Osteoblast (primary cell): ENCODE measurements at regions not wholly inside any gene's neighbourhood (a gene's known extent, or its start where the extent isn't known, plus 50 kb on each side); places are given as distances from the start of the nearest gene placed in this dataset.
"Not testable (repeated sequence)": the region's sequence is repeated elsewhere in the genome, so short reads cannot be mapped to it uniquely, and the experiment has no call there.

Experiments used
- DNase-seq: peaks from one replicate; pipeline ENCODE4 v3.0.0; 2011; ENCODE audit warnings: low spot score, mixed read lengths; ENCODE audit not compliant: insufficient read length; ENCODE audit errors: missing footprints
- H2AFZ ChIP-seq: 2 replicates; pipeline ENCODE4 v1.6.0; 2011; ENCODE audit warnings: mild to moderate bottlenecking, low read length
- H3K27ac ChIP-seq: 2 replicates; pipeline ENCODE4 v1.5.1; 2011; ENCODE audit warnings: mild to moderate bottlenecking, low read depth, low read length, moderate library complexity
- H3K27me3 ChIP-seq: 2 replicates; pipeline ENCODE4 v1.6.0; 2012; ENCODE audit warnings: mild to moderate bottlenecking, control low read depth, inconsistent platforms, low read length, moderate library complexity; ENCODE audit not compliant: insufficient read depth
- H3K36me3 ChIP-seq: 2 replicates; pipeline ENCODE4 v1.5.1; 2011; ENCODE audit warnings: mild to moderate bottlenecking, low read length, control low read depth, moderate library complexity; ENCODE audit not compliant: insufficient read depth
- H3K4me1 ChIP-seq: 2 replicates; pipeline ENCODE4 v1.5.1; 2011; ENCODE audit warnings: mild to moderate bottlenecking, low read length, control low read depth, moderate library complexity; ENCODE audit not compliant: insufficient read depth
- H3K4me2 ChIP-seq: 2 replicates; pipeline ENCODE4 v1.6.0; 2011; ENCODE audit warnings: mild to moderate bottlenecking, low read length; ENCODE audit not compliant: insufficient read depth
- H3K4me3 ChIP-seq: fragments of 200-600 bp; sonication (generic); 3 replicates; pipeline ENCODE4 v1.5.1; 2012; ENCODE audit warnings: mild to moderate bottlenecking, low read length, inconsistent platforms; ENCODE audit not compliant: insufficient read depth
- H3K79me2 ChIP-seq: 2 replicates; pipeline ENCODE4 v1.6.0; 2012; ENCODE audit warnings: mild to moderate bottlenecking, low read length, control low read depth, inconsistent platforms; ENCODE audit not compliant: insufficient read depth
- H3K9me3 ChIP-seq: 2 replicates; pipeline ENCODE4 v1.5.1; 2011; ENCODE audit warnings: low read depth, low read length, control low read depth
- H4K20me1 ChIP-seq: 2 replicates; pipeline ENCODE4 v1.6.0; 2012; ENCODE audit warnings: mild to moderate bottlenecking, low read length, control low read depth; ENCODE audit not compliant: insufficient read depth
- CTCF ChIP-seq: IDR thresholded peaks from 2 replicates; pipeline ENCODE4 v1.5.1; 2011; ENCODE audit warnings: mild to moderate bottlenecking, low read depth, low read length, moderate library complexity; ENCODE audit errors: extremely low read depth

GRCh38 chr16:65697065-65697464, 575.2 kb upstream of the CDH11 start:
- Histone ChIP-seq H3K4me2 (no peak overlapping the region), H3K27ac (no peak overlapping the region), H3K4me1 (peaks cover 15% of the 10 kb centered on the region), H2AFZ (no peak overlapping the region), H3K36me3 (no peaks in the 10 kb centered on the region), H4K20me1 (no peaks in the 10 kb centered on the region), H3K4me3 (no peak overlapping the region), H3K79me2 (no peaks in the 10 kb centered on the region), H3K27me3 (no peaks in the 10 kb centered on the region), H3K9me3 (no peaks in the 10 kb centered on the region)
- no peak for DNase-seq
- peak; percentile 23 for TF ChIP-seq CTCF

- H3K79me2 ChIP-seq, H2AFZ ChIP-seq, H3K27ac ChIP-seq, DNase-seq, H3K4me1 ChIP-seq, H3K9me3 ChIP-seq, H3K4me3 ChIP-seq, H4K20me1 ChIP-seq, H3K36me3 ChIP-seq, H3K27me3 ChIP-seq, H3K4me2 ChIP-seq: not testable (repeated sequence)
Observed at GRCh38 chr16:65691846-65692245, 570.0 kb upstream of the CDH11 start.

- Histone ChIP-seq H3K36me3 (no peaks in the 10 kb centered on the region), H3K4me3 (no peak overlapping the region), H2AFZ (no peak overlapping the region), H3K27ac (no peak overlapping the region), H3K4me1 (no peaks in the 10 kb centered on the region), H4K20me1 (no peaks in the 10 kb centered on the region), H3K9me3 (no peaks in the 10 kb centered on the region), H3K4me2 (no peak overlapping the region), H3K27me3 (no peaks in the 10 kb centered on the region), H3K79me2 (no peaks in the 10 kb centered on the region)
- TF ChIP-seq CTCF, result no peak
- DNase-seq, result no peak
Observed at GRCh38 chr16:65689726-65690125, 567.9 kb upstream of the CDH11 start.

DNA sequence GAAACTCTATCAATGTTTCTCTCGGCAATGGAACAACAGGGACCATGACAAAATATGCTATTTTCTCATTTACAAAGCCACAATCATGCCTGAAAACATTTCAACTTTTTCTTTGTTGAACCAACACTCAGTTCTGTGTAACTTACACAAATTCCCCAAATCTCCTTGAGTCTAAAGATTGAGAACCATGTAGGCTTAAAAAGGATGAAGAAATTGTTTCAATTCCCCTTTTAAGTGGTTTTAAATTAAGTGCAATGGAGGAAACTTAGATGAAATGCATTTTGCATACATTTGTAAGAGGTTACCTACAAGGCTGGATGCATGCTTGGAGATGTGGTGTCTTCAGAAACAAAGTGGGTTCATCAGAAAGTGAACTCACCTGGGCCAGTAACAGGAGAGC, 566.4 kb upstream of the CDH11 start:
- H4K20me1 ChIP-seq, result no peaks in the 10 kb centered on the region
- H3K27ac ChIP-seq, result no peak overlapping the region
- no peaks in the 10 kb centered on the region for H3K79me2 ChIP-seq
- no peaks in the 10 kb centered on the region for H3K27me3 ChIP-seq
- H3K4me1 ChIP-seq, result no peaks in the 10 kb centered on the region
- H2AFZ ChIP-seq, result no peak overlapping the region
- no peak overlapping the region for H3K4me2 ChIP-seq
- no peak for TF ChIP-seq CTCF
- H3K9me3 ChIP-seq, result no peaks in the 10 kb centered on the region
- no peak overlapping the region for H3K4me3 ChIP-seq
- H3K36me3 ChIP-seq, result no peaks in the 10 kb centered on the region
- no peak for DNase-seq

DNA sequence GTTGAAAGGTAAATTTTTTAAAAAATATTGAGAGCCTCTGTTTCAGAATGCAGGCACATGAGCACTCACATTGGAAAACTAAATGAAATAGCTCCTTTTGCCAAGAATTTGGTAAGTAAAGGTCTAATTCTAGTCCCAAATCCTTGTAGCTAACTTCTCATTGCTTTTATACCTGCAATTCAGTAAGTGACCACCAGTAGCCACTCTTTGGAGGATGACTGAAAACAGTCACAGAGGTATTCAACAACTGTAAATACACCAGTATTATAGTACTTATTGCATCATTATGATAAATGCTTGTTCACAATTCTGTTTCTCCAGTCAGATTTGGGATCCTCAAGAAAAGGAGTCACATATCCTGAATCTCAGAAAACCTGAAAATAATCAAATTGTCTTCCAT, 562.4 kb upstream of the CDH11 start:
- Histone ChIP-seq H3K79me2 (no peaks in the 10 kb centered on the region), H2AFZ (no peak overlapping the region), H3K27ac (no peak overlapping the region), H3K4me2 (no peak overlapping the region), H3K27me3 (no peaks in the 10 kb centered on the region), H3K36me3 (no peaks in the 10 kb centered on the region), H3K4me3 (no peak overlapping the region), H3K9me3 (no peaks in the 10 kb centered on the region), H4K20me1 (no peaks in the 10 kb centered on the region), H3K4me1 (no peaks in the 10 kb centered on the region)
- TF ChIP-seq CTCF, result no peak
- no peak for DNase-seq
